Mesothelial cell of epicardium (in vitro differentiated cells): ENCODE measurements at regions not wholly inside any gene's neighbourhood (a gene's known extent, or its start where the extent isn't known, plus 50 kb on each side); places are given as distances from the start of the nearest gene placed in this dataset.

Source experiments
- DNase-seq, 2 experiments: peaks; one replicate each; pipeline ENCODE4 v3.0.0; 2021; ENCODE audit warnings: low spot score in 2 of 2; ENCODE audit not compliant: unreplicated experiment in 2 of 2
- H3K27ac Mint-ChIP-seq: 2 replicates; pipeline ENCODE4 v1.8.0; 2021; ENCODE audit warnings: mixed read lengths
- H3K27me3 Mint-ChIP-seq: 2 replicates; pipeline ENCODE4 v1.8.0; 2021; ENCODE audit warnings: low read depth, mixed read lengths
- H3K36me3 Mint-ChIP-seq: 2 replicates; pipeline ENCODE4 v1.8.0; 2021; ENCODE audit warnings: mixed read lengths
- H3K4me1 Mint-ChIP-seq: 2 replicates; pipeline ENCODE4 v1.8.0; 2021; ENCODE audit warnings: mixed read lengths
- H3K4me3 Mint-ChIP-seq: 2 replicates; pipeline ENCODE4 v1.8.0; 2021; ENCODE audit warnings: mild to moderate bottlenecking, moderate library complexity, mixed read lengths
- H3K9me3 Mint-ChIP-seq: 2 replicates; pipeline ENCODE4 v1.8.0; 2021; ENCODE audit warnings: mixed read lengths
- TF ChIP-seq, protein P1 (sequence below): fragments of 200-600 bp; sonication (generic); IDR thresholded peaks from one replicate; pipeline ENCODE4 v1.5.0; 2021; ENCODE audit warnings: antibody characterized with exemption; ENCODE audit not compliant: unreplicated experiment

- H3K36me3 Mint-ChIP-seq: no peaks in the 10 kb centered on the region
- no peak overlapping the region for H3K4me3 Mint-ChIP-seq
- H3K27me3 Mint-ChIP-seq: peaks cover 5% of the 10 kb centered on the region
- no peak overlapping the region for H3K27ac Mint-ChIP-seq
- no peaks in the 10 kb centered on the region for H3K9me3 Mint-ChIP-seq
- TF ChIP-seq, protein P1, sequence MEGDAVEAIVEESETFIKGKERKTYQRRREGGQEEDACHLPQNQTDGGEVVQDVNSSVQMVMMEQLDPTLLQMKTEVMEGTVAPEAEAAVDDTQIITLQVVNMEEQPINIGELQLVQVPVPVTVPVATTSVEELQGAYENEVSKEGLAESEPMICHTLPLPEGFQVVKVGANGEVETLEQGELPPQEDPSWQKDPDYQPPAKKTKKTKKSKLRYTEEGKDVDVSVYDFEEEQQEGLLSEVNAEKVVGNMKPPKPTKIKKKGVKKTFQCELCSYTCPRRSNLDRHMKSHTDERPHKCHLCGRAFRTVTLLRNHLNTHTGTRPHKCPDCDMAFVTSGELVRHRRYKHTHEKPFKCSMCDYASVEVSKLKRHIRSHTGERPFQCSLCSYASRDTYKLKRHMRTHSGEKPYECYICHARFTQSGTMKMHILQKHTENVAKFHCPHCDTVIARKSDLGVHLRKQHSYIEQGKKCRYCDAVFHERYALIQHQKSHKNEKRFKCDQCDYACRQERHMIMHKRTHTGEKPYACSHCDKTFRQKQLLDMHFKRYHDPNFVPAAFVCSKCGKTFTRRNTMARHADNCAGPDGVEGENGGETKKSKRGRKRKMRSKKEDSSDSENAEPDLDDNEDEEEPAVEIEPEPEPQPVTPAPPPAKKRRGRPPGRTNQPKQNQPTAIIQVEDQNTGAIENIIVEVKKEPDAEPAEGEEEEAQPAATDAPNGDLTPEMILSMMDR: no peak
- H3K4me1 Mint-ChIP-seq: peaks cover 22% of the 10 kb centered on the region
- no peak for DNase-seq
Measured at GRCh38 chr9:8168916-8169438, 369.4 kb upstream of the DMAC1 start.

- DNase-seq: no peak
- Mint-ChIP-seq H3K9me3 (peaks cover 12% of the 10 kb centered on the region), H3K27me3 (no peaks in the 10 kb centered on the region), H3K4me3 (no peak overlapping the region), H3K36me3 (no peaks in the 10 kb centered on the region), H3K27ac (no peak overlapping the region), H3K4me1 (no peaks in the 10 kb centered on the region)
- TF ChIP-seq, protein P1: no peak
Measured at GRCh38 chr9:8160787-8161186, 361.2 kb upstream of the DMAC1 start.

GRCh38 chr9:8158574-8158973 is 359.0 kb upstream of the DMAC1 start:
- Mint-ChIP-seq H3K27me3 (no peaks in the 10 kb centered on the region), H3K27ac (no peak overlapping the region), H3K36me3 (no peaks in the 10 kb centered on the region), H3K4me1 (no peaks in the 10 kb centered on the region), H3K9me3 (peaks cover 12% of the 10 kb centered on the region), H3K4me3 (no peak overlapping the region)
- TF ChIP-seq, protein P1: no peak
- no peak for DNase-seq

GRCh38 chr9:8157683-8158324 is 358.2 kb upstream of the DMAC1 start:
- H3K4me1 Mint-ChIP-seq: no peaks in the 10 kb centered on the region
- H3K36me3 Mint-ChIP-seq: no peaks in the 10 kb centered on the region
- H3K9me3 Mint-ChIP-seq: peaks cover 12% of the 10 kb centered on the region
- no peak for DNase-seq
- no peak overlapping the region for H3K4me3 Mint-ChIP-seq
- H3K27me3 Mint-ChIP-seq: no peaks in the 10 kb centered on the region
- TF ChIP-seq, protein P1: no peak
- no peak overlapping the region for H3K27ac Mint-ChIP-seq

GRCh38 chr9:8156346-8156745 is 356.8 kb upstream of the DMAC1 start:
- no peak overlapping the region for H3K27ac Mint-ChIP-seq
- TF ChIP-seq, protein P1: no peak
- H3K27me3 Mint-ChIP-seq: no peaks in the 10 kb centered on the region
- no peak overlapping the region for H3K4me3 Mint-ChIP-seq
- DNase-seq: no peak
- peaks cover 14% of the 10 kb centered on the region for H3K9me3 Mint-ChIP-seq
- no peaks in the 10 kb centered on the region for H3K4me1 Mint-ChIP-seq
- H3K36me3 Mint-ChIP-seq: no peaks in the 10 kb centered on the region
